Stomach (tissue), 8 donors: ENCODE measurements at regions not wholly inside any gene's neighbourhood (a gene's known extent, or its start where the extent isn't known, plus 50 kb on each side); places are given as distances from the start of the nearest gene placed in this dataset.

Experiments
- DNase-seq, 2 donors: peaks; one replicate each; pipeline versions ENCODE4 v3.0.0 to v3.0.0-alpha.2; 2013 to 2019
- H3K27ac ChIP-seq, 5 donors: fragments of 200-600 bp in 4 of 5; sonication (generic) in 4 of 5; one replicate each; pipeline ENCODE4 v1.5.1; 2013 to 2019; ENCODE audit warnings: mild to moderate bottlenecking in 1 of 5, moderate library complexity in 1 of 5
- H3K27me3 ChIP-seq, 3 donors: fragments of 200-600 bp; sonication (generic); one replicate each; pipeline ENCODE4 v1.5.1; 2017 to 2019; ENCODE audit warnings: mixed run types in 1 of 3
- H3K36me3 ChIP-seq, 4 donors: fragments of 200-600 bp; sonication (generic); 1 replicate in 3 of 4; 2 replicates in 1 of 4; pipeline ENCODE4 v1.5.1; 2016 to 2019
- H3K4me1 ChIP-seq, 4 donors: fragments of 200-600 bp; sonication (generic); one replicate each; pipeline ENCODE4 v1.5.1; 2016 to 2019
- H3K4me3 ChIP-seq, 4 donors: fragments of 200-600 bp; sonication (generic) in 3 of 4; one replicate each; pipeline ENCODE4 v1.5.1; 2016 to 2019; ENCODE audit warnings: mild to moderate bottlenecking in 1 of 4
- H3K9me3 ChIP-seq, 4 donors: fragments of 200-600 bp; sonication (generic); one replicate each; pipeline ENCODE4 v1.5.1; 2016 to 2019
- EP300 ChIP-seq: sonication (generic); formaldehyde crosslinking; IDR thresholded peaks from one replicate; pipeline ENCODE4 v1.6.1; 2017; ENCODE audit warnings: antibody characterized with exemption
- POLR2A ChIP-seq, 4 donors: fragments of 450-650 bp; IDR thresholded peaks; one replicate each; pipeline ENCODE4 v1.6.1; 2016; ENCODE audit warnings: antibody characterized with exemption in 4 of 4, control low read depth in 2 of 4, mild to moderate bottlenecking in 1 of 4, moderate library complexity in 1 of 4
- POLR2AphosphoS5 ChIP-seq, 3 donors: sonication (generic); formaldehyde crosslinking; IDR thresholded peaks; one replicate each; pipeline ENCODE4 v1.6.1; 2016; ENCODE audit warnings: antibody characterized with exemption in 3 of 3
- WGBS, 5 donors: extraction: QIAGEN DNeasy Blood & Tissue Kit in 3 of 5; methylation state at CpG; one replicate each; pipeline versions ENCODE4 v1.1.5 to v1.1.7; 2013 to 2018; 5-methylcytosine and 5-hydroxymethylcytosine counted together
- intact Hi-C: fragments of 100-400 bp; cut with DNase I; formaldehyde crosslinking; loops from one replicate; pipeline ENCODE4 v1.15.1; 2023; ENCODE audit warnings: low total_unique reads
- TF ChIP-seq, protein P1 (sequence below), 7 experiments: fragments of 450-650 bp in 4 of 7; fragments of 200-600 bp in 3 of 7; sonication (generic) in 3 of 7; IDR thresholded peaks; one replicate each; pipeline ENCODE4 v1.5.1; 2016 to 2019; ENCODE audit warnings: antibody characterized with exemption in 7 of 7, control low read depth in 2 of 7, mild to moderate bottlenecking in 1 of 7
- donor health status: healthy with polysubstance abuse.
- donor health status: Bipolar disorder and iron deficiency.
- donor health status: healthy.

DNA sequence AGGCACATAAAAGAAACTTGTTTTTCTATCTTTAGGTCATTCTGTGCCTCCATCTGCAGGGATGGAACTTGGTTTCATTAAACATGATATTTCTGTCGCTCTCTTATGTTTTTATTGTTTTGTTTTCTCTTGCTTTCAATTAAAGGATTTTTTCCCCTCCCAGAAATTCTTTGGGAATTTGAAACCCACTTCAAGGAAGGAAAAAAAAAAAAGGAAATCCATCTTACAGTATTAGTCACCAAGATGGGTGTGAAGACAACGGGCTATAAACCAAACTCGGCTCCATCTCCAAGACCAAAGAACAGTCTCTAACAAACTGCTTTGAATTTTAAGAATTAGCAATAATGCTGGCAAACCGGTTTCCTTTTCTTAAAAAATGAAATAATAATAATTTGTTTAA is 244.1 kb downstream of the BCL11A start:
- H3K4me1 ChIP-seq: peaks cover 0 to 11% (median 5%) of the 10 kb centered on the region in 4 donors
- H3K27me3 ChIP-seq: no peaks in the 10 kb centered on the region
- no peak for DNase-seq
- intact Hi-C loops: no loop called here
- no peak overlapping the region for H3K27ac ChIP-seq
- no peaks in the 10 kb centered on the region for H3K9me3 ChIP-seq
- no peak for TF ChIP-seq POLR2AphosphoS5 (IDR thresholded peaks at IDR 0.05)
- TF ChIP-seq EP300: no peak
- H3K36me3 ChIP-seq: no peaks in the 10 kb centered on the region
- H3K4me3 ChIP-seq: no peak overlapping the region
- WGBS, 5 donors: 70 to 89% (median 84%) methylated on average over 4 of the region's 4 CpGs

DNA sequence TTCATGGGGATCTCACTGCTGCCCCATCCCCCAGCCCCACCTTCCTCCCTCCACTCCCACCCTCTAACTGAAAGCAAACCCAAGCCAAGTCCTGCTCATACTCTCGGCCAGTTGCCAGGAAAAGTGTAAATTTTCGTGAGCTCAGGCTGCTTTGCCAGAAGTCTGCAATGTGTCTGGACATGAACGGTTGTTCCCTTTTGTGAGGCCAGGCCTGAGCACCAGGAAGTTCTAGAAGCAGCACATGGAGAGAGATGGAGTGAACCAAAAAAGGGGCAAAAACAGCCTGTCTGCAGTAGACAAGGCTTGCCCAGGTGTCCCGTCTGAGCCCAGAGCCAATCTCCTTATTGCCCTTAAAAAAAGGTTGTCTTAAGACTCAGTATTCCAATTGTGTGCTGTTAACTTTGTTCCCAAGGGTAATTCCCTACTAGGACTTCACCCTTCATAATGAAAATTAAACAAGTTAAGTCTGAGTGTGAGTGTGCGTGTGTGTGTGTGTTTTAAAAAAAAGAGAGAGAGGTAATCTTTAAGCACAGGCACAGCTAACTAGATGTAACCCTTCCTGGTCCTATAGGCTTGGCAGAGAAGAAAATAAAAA is 247.1 kb downstream of the BCL11A start:
- Histone ChIP-seq H3K36me3 (no peaks in the 10 kb centered on the region), H3K4me1 (peaks cover 0 to 11% (median 5%) of the 10 kb centered on the region in 4 donors), H3K4me3 (no peak overlapping the region), H3K27me3 (no peaks in the 10 kb centered on the region), H3K9me3 (no peaks in the 10 kb centered on the region), H3K27ac (no peak overlapping the region)
- peak in 1 of 2 donors; percentile 81 for DNase-seq
- intact Hi-C loops: no loop called here
- TF ChIP-seq EP300 (no peak), POLR2AphosphoS5 (IDR thresholded peaks at IDR 0.05) (no peak)
- TF ChIP-seq, protein P1, sequence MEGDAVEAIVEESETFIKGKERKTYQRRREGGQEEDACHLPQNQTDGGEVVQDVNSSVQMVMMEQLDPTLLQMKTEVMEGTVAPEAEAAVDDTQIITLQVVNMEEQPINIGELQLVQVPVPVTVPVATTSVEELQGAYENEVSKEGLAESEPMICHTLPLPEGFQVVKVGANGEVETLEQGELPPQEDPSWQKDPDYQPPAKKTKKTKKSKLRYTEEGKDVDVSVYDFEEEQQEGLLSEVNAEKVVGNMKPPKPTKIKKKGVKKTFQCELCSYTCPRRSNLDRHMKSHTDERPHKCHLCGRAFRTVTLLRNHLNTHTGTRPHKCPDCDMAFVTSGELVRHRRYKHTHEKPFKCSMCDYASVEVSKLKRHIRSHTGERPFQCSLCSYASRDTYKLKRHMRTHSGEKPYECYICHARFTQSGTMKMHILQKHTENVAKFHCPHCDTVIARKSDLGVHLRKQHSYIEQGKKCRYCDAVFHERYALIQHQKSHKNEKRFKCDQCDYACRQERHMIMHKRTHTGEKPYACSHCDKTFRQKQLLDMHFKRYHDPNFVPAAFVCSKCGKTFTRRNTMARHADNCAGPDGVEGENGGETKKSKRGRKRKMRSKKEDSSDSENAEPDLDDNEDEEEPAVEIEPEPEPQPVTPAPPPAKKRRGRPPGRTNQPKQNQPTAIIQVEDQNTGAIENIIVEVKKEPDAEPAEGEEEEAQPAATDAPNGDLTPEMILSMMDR (IDR thresholded peaks at IDR 0.05): no peak
- 13 to 29% (median 20%) methylated on average over 5 of the region's 5 CpGs for WGBS, 5 donors

GRCh38 chr2:60303680-60304079 is 249.8 kb downstream of the BCL11A start:
- intact Hi-C loops: no loop called here
- Histone ChIP-seq H3K9me3 (no peaks in the 10 kb centered on the region), H3K36me3 (no peaks in the 10 kb centered on the region), H3K27ac (no peak overlapping the region), H3K4me3 (no peak overlapping the region), H3K4me1 (peaks cover 0 to 11% (median 5%) of the 10 kb centered on the region in 4 donors), H3K27me3 (no peaks in the 10 kb centered on the region)
- no peak for DNase-seq
- 65 to 68% (median 66%) methylated on average over 2 of the region's 2 CpGs for WGBS, 5 donors
- no peak for TF ChIP-seq POLR2AphosphoS5 (IDR thresholded peaks at IDR 0.05)
- TF ChIP-seq, protein P1 (IDR thresholded peaks at IDR 0.05): no peak
- TF ChIP-seq POLR2A (IDR thresholded peaks at IDR 0.05): no peak
- no peak for TF ChIP-seq EP300

DNA sequence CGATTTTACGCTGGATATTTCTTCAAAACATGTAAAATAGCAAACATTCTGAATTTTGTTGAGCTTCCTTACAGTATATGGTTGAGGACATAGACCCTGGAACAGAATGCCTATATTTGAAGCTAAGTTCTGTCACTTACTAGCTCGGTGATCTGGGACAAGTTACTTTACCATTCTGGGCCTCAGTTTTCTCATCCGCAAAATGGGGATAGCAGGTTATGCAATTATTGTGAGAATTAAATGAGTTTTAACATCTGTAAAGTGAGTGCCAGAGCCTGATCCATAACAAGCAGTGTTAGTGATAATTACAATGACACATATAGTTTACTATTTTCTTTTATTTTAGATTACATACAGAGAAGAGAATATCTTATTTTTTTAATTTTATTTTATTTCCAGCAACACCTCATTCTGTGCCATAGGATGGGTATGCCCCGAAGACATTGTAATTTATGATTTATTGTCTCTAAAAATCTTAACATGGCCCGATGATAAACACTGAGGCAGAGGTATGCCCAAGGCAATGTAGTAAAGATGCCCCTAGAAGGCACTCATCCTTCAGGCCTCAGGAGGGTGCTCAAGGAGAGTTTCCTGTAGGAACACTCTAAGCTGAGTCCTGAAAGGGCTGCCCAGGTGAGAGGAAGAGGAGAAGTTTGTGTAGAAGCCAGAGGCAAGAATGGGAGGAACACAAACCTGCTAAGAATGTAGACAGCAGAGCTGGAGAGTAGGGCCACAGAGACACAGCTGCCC is 250.9 kb downstream of the BCL11A start:
- Histone ChIP-seq H3K27me3 (no peaks in the 10 kb centered on the region), H3K36me3 (no peaks in the 10 kb centered on the region), H3K4me3 (no peak overlapping the region), H3K27ac (no peak overlapping the region), H3K4me1 (peaks cover 0 to 11% (median 5%) of the 10 kb centered on the region in 4 donors), H3K9me3 (no peaks in the 10 kb centered on the region)
- intact Hi-C loops: no loop called here
- DNase-seq: no peak
- 89 to 92% (median 91%) methylated on average over 6 of the region's 6 CpGs for WGBS, 5 donors
- TF ChIP-seq, protein P1 (IDR thresholded peaks at IDR 0.05): no peak
- TF ChIP-seq POLR2AphosphoS5 (IDR thresholded peaks at IDR 0.05) (no peak), POLR2A (IDR thresholded peaks at IDR 0.05) (no peak), EP300 (no peak)

- WGBS, 5 donors: 79 to 84% (median 81%) methylated on average over 3 of the region's 3 CpGs
- Histone ChIP-seq H3K4me3 (no peak overlapping the region), H3K27ac (no peak overlapping the region), H3K9me3 (no peaks in the 10 kb centered on the region), H3K27me3 (no peaks in the 10 kb centered on the region), H3K36me3 (no peaks in the 10 kb centered on the region), H3K4me1 (peaks cover 0 to 9% (median 4%) of the 10 kb centered on the region in 4 donors)
- TF ChIP-seq POLR2A (IDR thresholded peaks at IDR 0.05) (no peak), EP300 (no peak), POLR2AphosphoS5 (IDR thresholded peaks at IDR 0.05) (no peak)
- TF ChIP-seq, protein P1 (IDR thresholded peaks at IDR 0.05): no peak
- DNase-seq: no peak
- intact Hi-C loops: no loop called here
Observed at GRCh38 chr2:60301726-60302125, 251.7 kb downstream of the BCL11A start.
